Endothelial cell (in vitro differentiated cells): ENCODE measurements at regions not wholly inside any gene's neighbourhood (a gene's known extent, or its start where the extent isn't known, plus 50 kb on each side); places are given as distances from the start of the nearest gene placed in this dataset.

ENCODE experiments used
- DNase-seq: peaks from one replicate; pipeline ENCODE4 v3.0.0; 2021; ENCODE audit warnings: low spot score
- H3K27ac Mint-ChIP-seq: one replicate; pipeline ENCODE4 v1.8.0; 2021; ENCODE audit warnings: mixed read lengths, inconsistent platforms; ENCODE audit not compliant: unreplicated experiment
- H3K27me3 Mint-ChIP-seq: one replicate; pipeline ENCODE4 v1.8.0; 2021; ENCODE audit warnings: mild to moderate bottlenecking, moderate library complexity, mixed read lengths, inconsistent platforms; ENCODE audit not compliant: unreplicated experiment
- H3K36me3 Mint-ChIP-seq: one replicate; pipeline ENCODE4 v1.8.0; 2021; ENCODE audit warnings: mild to moderate bottlenecking, low read depth, mixed read lengths, inconsistent platforms; ENCODE audit not compliant: unreplicated experiment
- H3K4me1 Mint-ChIP-seq: one replicate; pipeline ENCODE4 v1.8.0; 2021; ENCODE audit warnings: mild to moderate bottlenecking, mixed read lengths, inconsistent platforms; ENCODE audit not compliant: unreplicated experiment
- H3K4me3 Mint-ChIP-seq: one replicate; pipeline ENCODE4 v1.8.0; 2021; ENCODE audit warnings: mild to moderate bottlenecking, mixed read lengths, inconsistent platforms; ENCODE audit not compliant: unreplicated experiment
- H3K9me3 Mint-ChIP-seq: one replicate; pipeline ENCODE4 v1.8.0; 2021; ENCODE audit warnings: mixed read lengths, inconsistent platforms; ENCODE audit not compliant: unreplicated experiment
- TF ChIP-seq, protein P1 (sequence below): fragments of 200-600 bp; sonication (generic); IDR thresholded peaks from one replicate; pipeline ENCODE4 v1.5.0; 2021; ENCODE audit warnings: antibody characterized with exemption; ENCODE audit not compliant: unreplicated experiment

DNA sequence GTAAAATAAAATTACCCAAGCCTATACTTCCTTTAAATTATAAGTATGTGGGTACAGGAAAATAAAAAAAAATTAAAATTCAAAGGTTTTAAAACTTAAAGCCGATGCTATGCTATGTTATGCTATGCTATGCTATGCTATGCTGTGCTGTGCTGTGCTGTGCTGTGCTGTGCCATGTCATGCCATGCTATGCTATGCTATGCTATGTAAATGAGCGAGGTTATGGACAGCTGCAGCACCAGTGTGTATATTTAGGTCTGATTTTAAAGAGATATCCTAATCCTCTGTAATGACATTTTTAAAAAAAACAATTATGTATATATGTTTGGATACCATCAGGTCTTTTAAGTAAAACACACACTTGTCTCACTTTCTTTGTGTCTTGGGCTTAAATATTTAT, 1822.0 kb upstream of the SEL1L start:
- TF ChIP-seq, protein P1, sequence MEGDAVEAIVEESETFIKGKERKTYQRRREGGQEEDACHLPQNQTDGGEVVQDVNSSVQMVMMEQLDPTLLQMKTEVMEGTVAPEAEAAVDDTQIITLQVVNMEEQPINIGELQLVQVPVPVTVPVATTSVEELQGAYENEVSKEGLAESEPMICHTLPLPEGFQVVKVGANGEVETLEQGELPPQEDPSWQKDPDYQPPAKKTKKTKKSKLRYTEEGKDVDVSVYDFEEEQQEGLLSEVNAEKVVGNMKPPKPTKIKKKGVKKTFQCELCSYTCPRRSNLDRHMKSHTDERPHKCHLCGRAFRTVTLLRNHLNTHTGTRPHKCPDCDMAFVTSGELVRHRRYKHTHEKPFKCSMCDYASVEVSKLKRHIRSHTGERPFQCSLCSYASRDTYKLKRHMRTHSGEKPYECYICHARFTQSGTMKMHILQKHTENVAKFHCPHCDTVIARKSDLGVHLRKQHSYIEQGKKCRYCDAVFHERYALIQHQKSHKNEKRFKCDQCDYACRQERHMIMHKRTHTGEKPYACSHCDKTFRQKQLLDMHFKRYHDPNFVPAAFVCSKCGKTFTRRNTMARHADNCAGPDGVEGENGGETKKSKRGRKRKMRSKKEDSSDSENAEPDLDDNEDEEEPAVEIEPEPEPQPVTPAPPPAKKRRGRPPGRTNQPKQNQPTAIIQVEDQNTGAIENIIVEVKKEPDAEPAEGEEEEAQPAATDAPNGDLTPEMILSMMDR: no peak
- no peak overlapping the region for H3K4me3 Mint-ChIP-seq

DNA sequence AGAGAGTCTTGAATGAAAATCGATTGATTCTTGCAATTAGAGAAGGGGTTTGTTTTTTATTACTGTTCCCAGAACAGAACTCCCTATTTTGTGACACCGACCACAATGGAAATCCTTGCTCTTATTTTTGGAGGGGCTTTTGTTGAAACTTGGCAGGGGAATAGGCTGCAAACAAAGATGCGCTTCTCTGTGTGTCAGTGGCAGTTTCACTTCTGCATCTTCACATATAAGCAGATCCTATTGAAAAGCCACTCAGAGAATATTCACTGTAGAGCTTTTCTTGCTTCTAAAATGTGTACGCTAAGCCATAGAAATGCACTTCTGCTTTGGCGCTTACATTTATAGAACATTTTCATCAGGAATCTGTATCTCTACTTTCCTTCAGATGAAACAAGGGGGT, 1822.4 kb upstream of the SEL1L start:
- Mint-ChIP-seq H3K4me3 (no peak overlapping the region), H3K27me3 (no peaks in the 10 kb centered on the region), H3K4me1 (no peaks in the 10 kb centered on the region), H3K9me3 (no peaks in the 10 kb centered on the region), H3K36me3 (no peaks in the 10 kb centered on the region), H3K27ac (no peak overlapping the region)
- TF ChIP-seq, protein P1: no peak
- DNase-seq: no peak

More for the DNA sequence above, 1822.0 kb upstream of the SEL1L start:
- DNase-seq: no peak
- Mint-ChIP-seq H3K27me3 (no peaks in the 10 kb centered on the region), H3K36me3 (no peaks in the 10 kb centered on the region), H3K9me3 (no peaks in the 10 kb centered on the region), H3K4me1 (no peaks in the 10 kb centered on the region), H3K27ac (no peak overlapping the region)

DNA sequence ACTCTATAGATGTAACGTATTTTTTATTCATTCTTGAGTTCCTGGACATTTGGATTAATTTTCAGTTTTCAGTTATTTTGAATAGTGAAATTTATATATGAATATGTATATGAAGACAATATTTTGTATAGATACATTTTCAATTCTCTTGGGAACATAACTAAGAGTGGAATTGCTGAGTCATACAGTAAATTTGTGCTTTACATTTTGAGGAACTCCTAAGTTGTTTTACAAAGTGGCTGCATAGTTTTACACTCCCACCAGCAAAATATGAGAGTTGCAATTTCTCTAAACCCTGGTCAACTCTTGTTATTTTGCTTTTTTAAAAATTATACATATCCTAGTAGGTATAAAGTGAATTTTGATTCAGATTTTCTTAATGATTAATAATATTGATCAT, 1838.6 kb upstream of the SEL1L start:
- no peaks in the 10 kb centered on the region for H3K27me3 Mint-ChIP-seq
- no peaks in the 10 kb centered on the region for H3K9me3 Mint-ChIP-seq

DNA sequence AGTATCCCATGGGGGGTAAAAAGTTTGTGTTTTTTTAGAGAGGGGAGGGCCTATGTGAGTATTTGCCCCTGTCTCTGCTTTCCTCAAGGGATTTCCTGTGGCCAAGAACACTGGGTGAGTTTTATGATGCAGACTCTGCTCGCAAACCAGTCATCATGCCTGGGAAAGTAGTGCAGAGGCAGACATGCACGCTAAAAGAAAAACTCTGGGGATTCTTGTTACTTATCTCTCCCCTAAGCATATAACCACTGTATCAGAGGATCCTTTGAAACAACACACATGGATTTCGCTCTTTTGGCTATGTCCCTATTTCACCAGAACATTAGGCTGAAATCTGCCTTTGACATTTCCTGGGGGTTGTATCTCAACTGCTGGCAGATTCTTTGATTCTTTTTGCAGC, 1845.8 kb upstream of the SEL1L start:
- DNase-seq: no peak
- H3K27me3 Mint-ChIP-seq: no peaks in the 10 kb centered on the region
- no peaks in the 10 kb centered on the region for H3K36me3 Mint-ChIP-seq
- TF ChIP-seq, protein P1: no peak
- peaks cover 16% of the 10 kb centered on the region for H3K4me1 Mint-ChIP-seq
- H3K4me3 Mint-ChIP-seq: no peak overlapping the region
- no peaks in the 10 kb centered on the region for H3K9me3 Mint-ChIP-seq
- H3K27ac Mint-ChIP-seq: no peak overlapping the region

More for the DNA sequence above, 1838.6 kb upstream of the SEL1L start:
- no peak overlapping the region for H3K4me3 Mint-ChIP-seq
- no peak for DNase-seq
- no peak overlapping the region for H3K27ac Mint-ChIP-seq
- TF ChIP-seq, protein P1: no peak
- no peaks in the 10 kb centered on the region for H3K4me1 Mint-ChIP-seq
- H3K36me3 Mint-ChIP-seq: no peaks in the 10 kb centered on the region

DNA sequence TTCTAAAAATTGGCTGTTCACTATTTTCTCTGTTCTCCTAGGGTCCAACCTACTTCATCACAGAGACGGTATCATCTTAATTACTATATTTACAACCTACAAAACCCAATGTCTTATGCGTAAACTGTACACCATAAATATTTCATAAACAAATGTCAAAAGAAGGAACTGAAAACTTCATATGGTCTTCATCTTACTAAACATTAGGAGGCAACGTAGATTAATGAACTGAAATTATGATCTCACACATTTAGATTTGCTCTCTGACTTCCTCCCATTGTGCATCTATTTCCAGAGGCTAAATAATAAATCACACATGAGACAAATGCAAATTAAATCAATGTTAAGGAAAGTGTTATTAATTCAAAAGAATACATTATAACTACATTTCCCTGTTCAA, 1850.6 kb upstream of the SEL1L start:
- Mint-ChIP-seq H3K27ac (no peak overlapping the region), H3K36me3 (no peaks in the 10 kb centered on the region), H3K9me3 (no peaks in the 10 kb centered on the region), H3K27me3 (no peaks in the 10 kb centered on the region), H3K4me1 (peaks cover 16% of the 10 kb centered on the region), H3K4me3 (no peak overlapping the region)
- TF ChIP-seq, protein P1: no peak
- no peak for DNase-seq
